Spleen (tissue), 11 donors: ENCODE measurements at regions not wholly inside any gene's neighbourhood (a gene's known extent, or its start where the extent isn't known, plus 50 kb on each side); places are given as distances from the start of the nearest gene placed in this dataset.

ENCODE experiments used
- DNase-seq: peaks from one replicate; pipeline ENCODE4 v3.0.0-alpha.2; 2020
- H3K27ac ChIP-seq, 8 donors: fragments of 200-600 bp; sonication (generic) in 7 of 8; 1 replicate in 4 of 8; 2 replicates in 4 of 8; pipeline versions ENCODE4 v1.5.0 to v1.8.0; 2016 to 2021; ENCODE audit warnings: inconsistent platforms in 4 of 8, mild to moderate bottlenecking in 4 of 8, moderate library complexity in 1 of 8
- H3K27me3 ChIP-seq, 7 donors: fragments of 200-600 bp; sonication (generic) in 6 of 7; replicated peaks in 1 of 7; 1 replicate in 4 of 7; 2 replicates in 3 of 7; pipeline versions ENCODE4 v1.5.0 to v1.8.0; 2016 to 2021; ENCODE audit warnings: inconsistent platforms in 3 of 7, mild to moderate bottlenecking in 1 of 7
- H3K36me3 ChIP-seq, 6 donors: fragments of 200-600 bp; sonication (generic) in 5 of 6; 1 replicate in 4 of 6; 2 replicates in 2 of 6; pipeline versions ENCODE4 v1.5.0 to v1.8.0; 2016 to 2021; ENCODE audit warnings: inconsistent platforms in 2 of 6
- H3K4me1 ChIP-seq, 6 donors: fragments of 200-600 bp; sonication (generic) in 5 of 6; 1 replicate in 3 of 6; 2 replicates in 3 of 6; pipeline versions ENCODE4 v1.5.0 to v1.8.0; 2016 to 2021; ENCODE audit warnings: inconsistent platforms in 3 of 6
- H3K4me3 ChIP-seq, 8 donors: fragments of 200-600 bp; sonication (generic) in 7 of 8; 1 replicate in 4 of 8; 2 replicates in 4 of 8; pipeline versions ENCODE4 v1.5.0 to v1.8.0; 2016 to 2021; ENCODE audit warnings: inconsistent platforms in 4 of 8, mild to moderate bottlenecking in 4 of 8, moderate library complexity in 2 of 8
- H3K9me3 ChIP-seq, 8 donors: fragments of 200-600 bp; sonication (generic) in 7 of 8; 1 replicate in 4 of 8; 2 replicates in 4 of 8; pipeline versions ENCODE4 v1.5.0 to v1.8.0; 2016 to 2021; ENCODE audit warnings: inconsistent platforms in 4 of 8
- POLR2A ChIP-seq, 3 donors: fragments of 450-650 bp; IDR thresholded peaks; one replicate each; pipeline ENCODE4 v1.5.1; 2017; ENCODE audit warnings: antibody characterized with exemption in 3 of 3, mild to moderate bottlenecking in 1 of 3
- POLR2AphosphoS5 ChIP-seq, 3 donors: sonication (generic); formaldehyde crosslinking; IDR thresholded peaks; one replicate each; pipeline ENCODE4 v1.5.1; 2017; ENCODE audit warnings: antibody characterized with exemption in 3 of 3
- WGBS, 5 donors: extraction: QIAGEN DNeasy Blood & Tissue Kit in 3 of 5; methylation state at CpG; one replicate each; pipeline versions ENCODE4 v1.1.5 to v1.1.7; 2013 to 2018; 5-methylcytosine and 5-hydroxymethylcytosine counted together
- intact Hi-C: fragments of 100-400 bp; cut with DNase I; formaldehyde crosslinking; loops from one replicate; pipeline ENCODE4 v1.15.0; 2023; ENCODE audit warnings: low total_unique reads
- TF ChIP-seq, protein P1 (sequence below), 11 experiments: fragments of 200-600 bp in 7 of 11; fragments of 450-650 bp in 4 of 11; sonication (generic) in 4 of 11; IDR thresholded peaks in 8 of 11; conservative IDR thresholded peaks in 3 of 11; 1 replicate in 7 of 11; 2 replicates in 4 of 11; pipeline versions ENCODE4 v1.4.0 to v1.8.0; 2016 to 2021; ENCODE audit warnings: antibody characterized with exemption in 11 of 11, inconsistent platforms in 4 of 11, mild to moderate bottlenecking in 1 of 11
- donor health status: healthy with polysubstance abuse.
- donor health status: DM: no; HTN: no; CAD: no; lungs with moderate emphysema.
- donor health status: DM: no; HTN: no; CAD: no.
- donor health status: Bipolar disorder and iron deficiency.
- donor health status: healthy.
- donor health status: DM: no; HTN: no; CAD: no.
- donor health status: DM: yes; HTN: yes; CAD: no.

- intact Hi-C loops, result no loop called here
- Histone ChIP-seq H3K4me1 (no peaks in the 10 kb centered on the region), H3K9me3 (no peaks in the 10 kb centered on the region), H3K27me3 (no peaks in the 10 kb centered on the region), H3K36me3 (no peaks in the 10 kb centered on the region), H3K4me3 (no peak overlapping the region), H3K27ac (no peak overlapping the region)
- 70 to 90% (median 78%) methylated on average over 2 of the region's 2 CpGs for WGBS, 5 donors
- DNase-seq, result no peak
- TF ChIP-seq POLR2A (IDR thresholded peaks at IDR 0.05) (no peak), POLR2AphosphoS5 (IDR thresholded peaks at IDR 0.05) (no peak)
- TF ChIP-seq, protein P1, sequence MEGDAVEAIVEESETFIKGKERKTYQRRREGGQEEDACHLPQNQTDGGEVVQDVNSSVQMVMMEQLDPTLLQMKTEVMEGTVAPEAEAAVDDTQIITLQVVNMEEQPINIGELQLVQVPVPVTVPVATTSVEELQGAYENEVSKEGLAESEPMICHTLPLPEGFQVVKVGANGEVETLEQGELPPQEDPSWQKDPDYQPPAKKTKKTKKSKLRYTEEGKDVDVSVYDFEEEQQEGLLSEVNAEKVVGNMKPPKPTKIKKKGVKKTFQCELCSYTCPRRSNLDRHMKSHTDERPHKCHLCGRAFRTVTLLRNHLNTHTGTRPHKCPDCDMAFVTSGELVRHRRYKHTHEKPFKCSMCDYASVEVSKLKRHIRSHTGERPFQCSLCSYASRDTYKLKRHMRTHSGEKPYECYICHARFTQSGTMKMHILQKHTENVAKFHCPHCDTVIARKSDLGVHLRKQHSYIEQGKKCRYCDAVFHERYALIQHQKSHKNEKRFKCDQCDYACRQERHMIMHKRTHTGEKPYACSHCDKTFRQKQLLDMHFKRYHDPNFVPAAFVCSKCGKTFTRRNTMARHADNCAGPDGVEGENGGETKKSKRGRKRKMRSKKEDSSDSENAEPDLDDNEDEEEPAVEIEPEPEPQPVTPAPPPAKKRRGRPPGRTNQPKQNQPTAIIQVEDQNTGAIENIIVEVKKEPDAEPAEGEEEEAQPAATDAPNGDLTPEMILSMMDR (IDR thresholded peaks at IDR 0.05 in 8 of 11, conservative IDR thresholded peaks at IDR 0.05 in 3 of 11), result no peak
Observed at GRCh38 chr18:73626221-73626620, 521.4 kb downstream of the FBXO15 start.

- Histone ChIP-seq H3K27ac (no peak overlapping the region), H3K36me3 (no peaks in the 10 kb centered on the region), H3K9me3 (no peaks in the 10 kb centered on the region), H3K4me1 (no peaks in the 10 kb centered on the region), H3K4me3 (no peak overlapping the region), H3K27me3 (no peaks in the 10 kb centered on the region)
- intact Hi-C loops, result no loop called here
- no peak for DNase-seq
- 62 to 86% (median 76%) methylated on average over 1 of the region's 1 CpG for WGBS, 5 donors
- TF ChIP-seq, protein P1 (IDR thresholded peaks at IDR 0.05 in 8 of 11, conservative IDR thresholded peaks at IDR 0.05 in 3 of 11), result no peak
- TF ChIP-seq POLR2A (IDR thresholded peaks at IDR 0.05), result no peak
- TF ChIP-seq POLR2AphosphoS5 (IDR thresholded peaks at IDR 0.05), result no peak
Observed at GRCh38 chr18:73621091-73621490, 526.5 kb downstream of the FBXO15 start.

DNA sequence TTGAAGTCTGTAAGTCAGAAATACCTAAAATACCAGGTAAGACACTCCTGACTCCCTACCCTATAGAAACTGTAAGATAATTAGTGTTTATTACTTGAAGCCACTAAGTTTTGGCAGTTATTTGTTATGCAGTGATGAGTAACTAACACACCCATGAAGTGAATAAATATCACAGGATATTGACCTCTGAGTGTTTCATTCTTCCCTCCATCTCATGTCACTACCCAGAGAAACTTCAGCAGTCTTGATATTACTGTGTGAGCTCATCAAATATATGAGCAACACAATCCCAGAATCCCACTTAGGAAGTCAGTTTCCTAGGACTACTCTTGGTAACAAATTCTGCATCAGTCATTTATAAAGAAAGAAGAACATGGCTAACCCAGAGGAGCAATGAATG lies 529.7 kb downstream of the FBXO15 start:
- no peak overlapping the region for H3K27ac ChIP-seq
- H3K36me3 ChIP-seq, result no peaks in the 10 kb centered on the region
- no peak overlapping the region for H3K4me3 ChIP-seq
- H3K27me3 ChIP-seq, result no peaks in the 10 kb centered on the region
- intact Hi-C loops, result no loop called here
- H3K9me3 ChIP-seq, result no peaks in the 10 kb centered on the region
- H3K4me1 ChIP-seq, result no peaks in the 10 kb centered on the region
- TF ChIP-seq POLR2AphosphoS5 (IDR thresholded peaks at IDR 0.05), result no peak
- TF ChIP-seq POLR2A (IDR thresholded peaks at IDR 0.05), result no peak
- TF ChIP-seq, protein P1 (IDR thresholded peaks at IDR 0.05 in 8 of 11, conservative IDR thresholded peaks at IDR 0.05 in 3 of 11), result no peak
- DNase-seq, result no peak

- Histone ChIP-seq H3K9me3 (no peaks in the 10 kb centered on the region), H3K27me3 (no peaks in the 10 kb centered on the region), H3K4me1 (no peaks in the 10 kb centered on the region), H3K4me3 (no peak overlapping the region), H3K36me3 (no peaks in the 10 kb centered on the region), H3K27ac (no peak overlapping the region)
- no peak for TF ChIP-seq POLR2A (IDR thresholded peaks at IDR 0.05)
- TF ChIP-seq POLR2AphosphoS5 (IDR thresholded peaks at IDR 0.05), result no peak
- TF ChIP-seq, protein P1 (IDR thresholded peaks at IDR 0.05 in 8 of 11, conservative IDR thresholded peaks at IDR 0.05 in 3 of 11), result no peak
- intact Hi-C loops, result no loop called here
- WGBS, 5 donors, result 76 to 90% (median 83%) methylated on average over 3 of the region's 3 CpGs
- DNase-seq, result no peak
Observed at GRCh38 chr18:73615506-73615905, 532.1 kb downstream of the FBXO15 start.
